ENCODE measurements at regions not wholly inside any gene's neighbourhood (a gene's known extent, or its start where the extent isn't known, plus 50 kb on each side); places are given as distances from the start of the nearest gene placed in this dataset.

GRCh38 chr4:111943796-111944203 is 201.5 kb upstream of the FAM241A start (continued):
- TF ChIP-seq REST (IDR thresholded peaks at IDR 0.05) (no peak), TAF1 (conservative IDR thresholded peaks at IDR 0.05) (no peak), RXRA (IDR thresholded peaks at IDR 0.05) (no peak), EGR1 (IDR thresholded peaks at IDR 0.05; ENCODE audit: low read depth in 2 of 2) (no peak), MAX (IDR thresholded peaks at IDR 0.05) (no peak), HNF4A (conservative IDR thresholded peaks at IDR 0.05) (peak in 1 of 2 donors; percentile 13), HNF4G (IDR thresholded peaks at IDR 0.05) (no peak)

GRCh38 chr4:111945014-111945413 is 200.2 kb upstream of the FAM241A start:
- no peak for DNase-seq (ENCODE audit: low spot score)
- H3K4me1 ChIP-seq (ENCODE audit: control insufficient read depth in 4 of 4, insufficient read depth in 4 of 4, low read length in 3 of 4) = no peaks in the 10 kb centered on the region
- H3K27ac ChIP-seq (ENCODE audit: low read depth in 1 of 2, low read length in 2 of 2) = no peak overlapping the region
- no peaks in the 10 kb centered on the region for H3K36me3 ChIP-seq (ENCODE audit: control insufficient read depth in 4 of 4, insufficient read depth in 3 of 4, low read depth in 1 of 4, low read length in 3 of 4)
- no peaks in the 10 kb centered on the region for H3K9me3 ChIP-seq (ENCODE audit: control insufficient read depth in 4 of 4, low read length in 3 of 4)
- WGBS = 62% methylated on average over 1 of the region's 1 CpG
- H3K27me3 ChIP-seq (ENCODE audit: control insufficient read depth in 4 of 4, insufficient read depth in 4 of 4, low read length in 3 of 4) = no peaks in the 10 kb centered on the region
- H3K4me3 ChIP-seq (ENCODE audit: low read depth in 1 of 3, low read length in 3 of 3) = no peak overlapping the region
- TF ChIP-seq FOXA1 (IDR thresholded peaks at IDR 0.05) (no peak), MAX (IDR thresholded peaks at IDR 0.05) (no peak), HNF4G (IDR thresholded peaks at IDR 0.05) (no peak), RXRA (IDR thresholded peaks at IDR 0.05) (no peak), HNF4A (conservative IDR thresholded peaks at IDR 0.05) (no peak)
- no peak overlapping the region for H3K9ac ChIP-seq (ENCODE audit: low read depth in 1 of 2, low read length in 2 of 2)

- no peaks in the 10 kb centered on the region for H3K9me3 ChIP-seq (ENCODE audit: control insufficient read depth in 4 of 4, low read length in 3 of 4)
- H3K36me3 ChIP-seq (ENCODE audit: control insufficient read depth in 4 of 4, insufficient read depth in 3 of 4, low read depth in 1 of 4, low read length in 3 of 4) = no peaks in the 10 kb centered on the region
- no peak overlapping the region for H3K27ac ChIP-seq (ENCODE audit: low read depth in 1 of 2, low read length in 2 of 2)
- WGBS = 73% methylated on average over 2 of the region's 2 CpGs
- H3K4me3 ChIP-seq (ENCODE audit: low read depth in 1 of 3, low read length in 3 of 3) = no peak overlapping the region
- TF ChIP-seq HNF4A (conservative IDR thresholded peaks at IDR 0.05) = peak in 1 of 2 donors; percentile 15
- TF ChIP-seq NR2F2 (IDR thresholded peaks at IDR 0.05) = no peak
- no peaks in the 10 kb centered on the region for H3K27me3 ChIP-seq (ENCODE audit: control insufficient read depth in 4 of 4, insufficient read depth in 4 of 4, low read length in 3 of 4)
- no peak overlapping the region for H3K9ac ChIP-seq (ENCODE audit: low read depth in 1 of 2, low read length in 2 of 2)
- no peaks in the 10 kb centered on the region for H3K4me1 ChIP-seq (ENCODE audit: control insufficient read depth in 4 of 4, insufficient read depth in 4 of 4, low read length in 3 of 4)
- no peak for DNase-seq (ENCODE audit: low spot score)
Observed at GRCh38 chr4:111946800-111947199, 198.5 kb upstream of the FAM241A start.

GRCh38 chr4:111952688-111953087 is 192.6 kb upstream of the FAM241A start:
- no peak for DNase-seq (ENCODE audit: low spot score)
- H3K9ac ChIP-seq (ENCODE audit: low read depth in 1 of 2, low read length in 2 of 2) = no peak overlapping the region
- H3K9me3 ChIP-seq (ENCODE audit: control insufficient read depth in 4 of 4, low read length in 3 of 4) = no peaks in the 10 kb centered on the region
- TF ChIP-seq YY1 (IDR thresholded peaks at IDR 0.05) (no peak), HNF4A (conservative IDR thresholded peaks at IDR 0.05) (no peak), GABPA (IDR thresholded peaks at IDR 0.05 in 1 of 2, conservative IDR thresholded peaks at IDR 0.05 in 1 of 2) (no peak), EGR1 (IDR thresholded peaks at IDR 0.05; ENCODE audit: low read depth in 2 of 2) (no peak), ZBTB33 (IDR thresholded peaks at IDR 0.05) (no peak), MAX (IDR thresholded peaks at IDR 0.05) (no peak), RXRA (IDR thresholded peaks at IDR 0.05) (no peak), RAD21 (IDR thresholded peaks at IDR 0.05) (no peak), FOXA2 (IDR thresholded peaks at IDR 0.05) (no peak), HNF4G (IDR thresholded peaks at IDR 0.05) (no peak), CTCF (IDR thresholded peaks at IDR 0.05; ENCODE audit: low read depth, low read length, missing input control) (no peak), TAF1 (conservative IDR thresholded peaks at IDR 0.05) (no peak)
- H3K4me3 ChIP-seq (ENCODE audit: low read depth in 1 of 3, low read length in 3 of 3) = no peak overlapping the region
- no peaks in the 10 kb centered on the region for H3K27me3 ChIP-seq (ENCODE audit: control insufficient read depth in 4 of 4, insufficient read depth in 4 of 4, low read length in 3 of 4)
- no peaks in the 10 kb centered on the region for H3K4me1 ChIP-seq (ENCODE audit: control insufficient read depth in 4 of 4, insufficient read depth in 4 of 4, low read length in 3 of 4)
- H3K36me3 ChIP-seq (ENCODE audit: control insufficient read depth in 4 of 4, insufficient read depth in 3 of 4, low read depth in 1 of 4, low read length in 3 of 4) = no peaks in the 10 kb centered on the region
- no peak overlapping the region for H3K27ac ChIP-seq (ENCODE audit: low read depth in 1 of 2, low read length in 2 of 2)

All from liver (tissue), 8 donors.